ENCODE measurements at regions not wholly inside any gene's neighbourhood (a gene's known extent, or its start where the extent isn't known, plus 50 kb on each side); places are given as distances from the start of the nearest gene placed in this dataset.

- no peak overlapping the region for H3K4me3 ChIP-seq (ENCODE audit: low read depth, low read length)
- DNase-seq (ENCODE audit: low read depth) = no peak
- TF ChIP-seq CTCF (IDR thresholded peaks at IDR 0.05; ENCODE audit: low read depth, low read length, missing control alignments) = no peak
These were observed 63.1 kb upstream of the ESRRB start for GRCh38 chr14:76312821-76313220.

- DNase-seq (ENCODE audit: low read depth) = no peak
- TF ChIP-seq CTCF (IDR thresholded peaks at IDR 0.05; ENCODE audit: low read depth, low read length, missing control alignments) = no peak
- no peak overlapping the region for H3K4me3 ChIP-seq (ENCODE audit: low read depth, low read length)
These were observed 62.6 kb upstream of the ESRRB start for GRCh38 chr14:76313303-76313702.

GRCh38 chr14:76313852-76314251 lies 62.1 kb upstream of the ESRRB start:
- H3K4me3 ChIP-seq (ENCODE audit: low read depth, low read length) = no peak overlapping the region
- no peak for DNase-seq (ENCODE audit: low read depth)

GRCh38 chr14:76314521-76315034 lies 61.4 kb upstream of the ESRRB start:
- H3K4me3 ChIP-seq (ENCODE audit: low read depth, low read length) = no peak overlapping the region
- TF ChIP-seq CTCF (IDR thresholded peaks at IDR 0.05; ENCODE audit: low read depth, low read length, missing control alignments) = no peak
- no peak for DNase-seq (ENCODE audit: low read depth)

More at GRCh38 chr14:76313852-76314251, 62.1 kb upstream of the ESRRB start:
- no peak for TF ChIP-seq CTCF (IDR thresholded peaks at IDR 0.05; ENCODE audit: low read depth, low read length, missing control alignments)

GRCh38 chr14:76320486-76320885 lies 55.5 kb upstream of the ESRRB start:
- no peak overlapping the region for H3K4me3 ChIP-seq (ENCODE audit: low read depth, low read length)
- no peak for DNase-seq (ENCODE audit: low read depth)
- TF ChIP-seq CTCF (IDR thresholded peaks at IDR 0.05; ENCODE audit: low read depth, low read length, missing control alignments) = no peak

- H3K4me3 ChIP-seq (ENCODE audit: low read depth, low read length) = no peak overlapping the region
- DNase-seq (ENCODE audit: low read depth) = no peak
- TF ChIP-seq CTCF (IDR thresholded peaks at IDR 0.05; ENCODE audit: low read depth, low read length, missing control alignments) = no peak
These were observed 55.0 kb upstream of the ESRRB start for GRCh38 chr14:76320975-76321374.

- TF ChIP-seq CTCF (IDR thresholded peaks at IDR 0.05; ENCODE audit: low read depth, low read length, missing control alignments) = no peak
These were observed 53.2 kb upstream of the ESRRB start for GRCh38 chr14:76322594-76323220.

More at GRCh38 chr14:76322594-76323220, 53.2 kb upstream of the ESRRB start:
- no peak for DNase-seq (ENCODE audit: low read depth)
- no peak overlapping the region for H3K4me3 ChIP-seq (ENCODE audit: low read depth, low read length)
